K562 (cell line): ENCODE measurements at regions not wholly inside any gene's neighbourhood (a gene's known extent, or its start where the extent isn't known, plus 50 kb on each side); places are given as distances from the start of the nearest gene placed in this dataset.
"Not testable (repeated sequence)": the region's sequence is repeated elsewhere in the genome, so short reads cannot be mapped to it uniquely, and the experiment has no call there.

Experiments
- ATAC-seq: fragments of 200-7000 bp; cut with Tn5 transposase; 3 replicates; pipeline ENCODE4 v1.9.1; 2020; ENCODE audit warnings: moderate library complexity
- BruUV-seq: library from RNA; stranded (reverse); fragments of 400-500 nt; replicated peaks from 2 replicates; lab custom pipeline; 2021; lab: Mats Ljungman, UMichigan
- CTCF ChIA-PET: fragments of 300-600 bp; formaldehyde crosslinking; extraction: SDS; loops from one replicate; lab custom pipeline; 2021; ENCODE audit warnings: low intra/inter-chr PET ratio; lab: Yijun Ruan, JAX
- POLR2A ChIA-PET: fragments of 300-600, 350-650 bp; sonication (Branson Sonifier 250); formaldehyde crosslinking; extraction: SDS; loops from one replicate; lab custom pipeline; 2021; ENCODE audit warnings: antibody characterized with exemption, inconsistent platforms; lab: Yijun Ruan, JAX
- DNase-seq, 4 experiments: peaks; one replicate each; pipeline versions ENCODE4 v3.0.0 to v3.0.0-alpha.2; 2011 to 2018; ENCODE audit warnings: low spot score in 3 of 4, mixed read lengths in 3 of 4; ENCODE audit errors: extremely low read depth in 1 of 4
- FAIRE-seq: peaks from 2 replicates; lab custom pipeline; 2011; peaks lifted over from hg19 to GRCh38; lab: Jason Lieb, UNC
- H2AFZ ChIP-seq: 2 replicates; pipeline ENCODE4 v1.6.0; 2011; ENCODE audit warnings: low read depth, low read length, control low read depth, inconsistent platforms
- H3K27ac ChIP-seq: fragments of 200-600 bp; 3 replicates; pipeline ENCODE4 v1.8.0; 2011; ENCODE audit warnings: low read depth, mild to moderate bottlenecking, control low read depth, inconsistent platforms, low read length, moderate library complexity, mixed read lengths; ENCODE audit errors: extremely low read depth
- H3K27me3 ChIP-seq, 2 experiments: fragments of 300-600 bp in 1 of 2; 2 replicates in 1 of 2; 3 replicates in 1 of 2; pipeline versions ENCODE4 v1.6.0 to v1.8.0; 2011; ENCODE audit warnings: inconsistent platforms in 2 of 2, low read length in 2 of 2, mild to moderate bottlenecking in 1 of 2, mixed read lengths in 1 of 2, moderate library complexity in 1 of 2; ENCODE audit not compliant: control insufficient read depth in 2 of 2, insufficient read depth in 2 of 2
- H3K36me3 ChIP-seq: fragments of 300-600 bp; 3 replicates; pipeline ENCODE4 v1.8.0; 2011; ENCODE audit warnings: mild to moderate bottlenecking, low read length, inconsistent platforms; ENCODE audit not compliant: control insufficient read depth, insufficient read depth
- H3K4me1 ChIP-seq, 2 experiments: fragments of 200-600 bp in 1 of 2; replicated peaks in 1 of 2; 2 replicates in 1 of 2; 3 replicates in 1 of 2; pipeline versions ENCODE4 v1.5.1 to v1.8.0; 2011; ENCODE audit warnings: inconsistent platforms in 2 of 2, low read length in 2 of 2, mild to moderate bottlenecking in 1 of 2, mixed read lengths in 1 of 2, moderate library complexity in 1 of 2; ENCODE audit not compliant: control insufficient read depth in 2 of 2, insufficient read depth in 2 of 2
- H3K4me2 ChIP-seq: 2 replicates; pipeline ENCODE4 v1.6.1; 2011; ENCODE audit warnings: low read length, control low read depth, inconsistent platforms, mixed read lengths; ENCODE audit not compliant: insufficient read depth
- H3K4me3 ChIP-seq: fragments of 200-600 bp; sonication (generic), shearing (Covaris generic); 2 replicates; pipeline ENCODE4 v1.5.1; 2016; ENCODE audit warnings: control low read depth, inconsistent platforms
- H3K79me2 ChIP-seq: fragments of 200-600 bp; 3 replicates; pipeline ENCODE4 v1.8.0; 2011; ENCODE audit warnings: low read length, inconsistent platforms; ENCODE audit not compliant: control insufficient read depth, insufficient read depth
- H3K9ac ChIP-seq, 2 experiments: 2 replicates each; pipeline versions ENCODE4 v1.6.0 to v1.6.1; 2011; ENCODE audit warnings: low read depth in 2 of 2, low read length in 2 of 2, control low read depth in 1 of 2, inconsistent platforms in 1 of 2, mild to moderate bottlenecking in 1 of 2, mixed read lengths in 1 of 2; ENCODE audit not compliant: insufficient read depth in 1 of 2
- H3K9me1 ChIP-seq: one replicate; pipeline ENCODE4 v1.6.0; 2011; ENCODE audit warnings: inconsistent platforms, mild to moderate bottlenecking, low read length, moderate library complexity; ENCODE audit not compliant: control insufficient read depth, insufficient read depth
- H3K9me3 ChIP-seq: replicated peaks from 2 replicates; pipeline ENCODE4 v1.5.1; 2011; ENCODE audit warnings: low read depth, low read length, inconsistent platforms; ENCODE audit not compliant: control insufficient read depth, insufficient read depth
- H4K20me1 ChIP-seq: replicated peaks from 2 replicates; pipeline ENCODE4 v1.6.1; 2011; ENCODE audit warnings: low read length, inconsistent platforms, mixed read lengths; ENCODE audit not compliant: control insufficient read depth, insufficient read depth
- CBX3 ChIP-seq, 2 experiments: IDR thresholded peaks; 1 replicate in 1 of 2; 2 replicates in 1 of 2; pipeline ENCODE4 v1.6.1; 2012; ENCODE audit warnings: inconsistent platforms in 2 of 2, low read length in 2 of 2, borderline replicate concordance in 1 of 2, control low read depth in 1 of 2
- CBX5 ChIP-seq: IDR thresholded peaks from 2 replicates; pipeline ENCODE4 v1.6.1; 2014; ENCODE audit warnings: low read depth, borderline replicate concordance
- EP300 ChIP-seq: IDR thresholded peaks from 2 replicates; pipeline ENCODE4 v1.6.1; 2012; ENCODE audit warnings: low read length, improper control_type of control experiment
- TRIM24 ChIP-seq, 2 experiments: fragments of 450-650 bp; IDR thresholded peaks; 2 replicates each; pipeline ENCODE4 v1.6.1; 2016
- TRIM28 ChIP-seq: fragments of 450-650 bp; IDR thresholded peaks from 2 replicates; pipeline ENCODE4 v1.6.1; 2017
- ZNF280A ChIP-seq: fragments of 450-650 bp; IDR thresholded peaks from 2 replicates; pipeline ENCODE4 v1.6.1; 2018; ENCODE audit warnings: mild to moderate bottlenecking, low read depth; ENCODE audit not compliant: partially characterized antibody
- ZNF280B ChIP-seq: fragments of 250-450 bp; sonication (Bioruptor Pico); IDR thresholded peaks from 2 replicates; pipeline ENCODE4 v1.5.1; 2021; ENCODE audit warnings: mild to moderate bottlenecking
- WGBS: fragments of 100-300 bp; shearing (Covaris generic); methylation state at CpG from one replicate; pipeline ENCODE4 v1.1.6; 2016; ENCODE audit warnings: low coverage, mixed read lengths; ENCODE audit not compliant: insufficient coverage; ENCODE audit errors: missing lambda C conversion rate; 5-methylcytosine and 5-hydroxymethylcytosine counted together
- in situ Hi-C: fragments of 300-500 bp; cut with MboI; formaldehyde crosslinking; loops from 4 replicates; pipeline ENCODE4 v1.15.0; 2018; ENCODE audit warnings: inconsistent platforms, mixed read lengths
- intact Hi-C: fragments of 100-400 bp; cut with micrococcal nuclease; formaldehyde crosslinking; loops from 2 replicates; pipeline ENCODE4 v1.14.2; 2022

- BruUV-seq, DNase-seq, CTCF ChIA-PET, H3K9me3 ChIP-seq, ATAC-seq, H3K27ac ChIP-seq, H3K4me2 ChIP-seq, H3K9ac ChIP-seq, POLR2A ChIA-PET, H4K20me1 ChIP-seq, H3K27me3 ChIP-seq, H3K4me3 ChIP-seq, H3K9me1 ChIP-seq, intact Hi-C loops, H3K4me1 ChIP-seq, FAIRE-seq, H3K79me2 ChIP-seq, H2AFZ ChIP-seq, in situ Hi-C loops, H3K36me3 ChIP-seq: not testable (repeated sequence)
- WGBS, result 21% methylated on average over 3 of the region's 3 CpGs
- TF ChIP-seq ZNF280B (CRISPR knock-in tag), result peak; percentile 80; the same call in 1 of the 2 replicates
- TF ChIP-seq TRIM24 (IDR thresholded peaks at IDR 0.05), result peak in 1 of 2 experiments; percentile 62; a peak in 2 of 4 replicates
- TF ChIP-seq ZNF280A, result peak; percentile 74
- TF ChIP-seq TRIM28, result peak; percentile 95
- TF ChIP-seq EP300, result peak; percentile 9; the same call in 1 of the 2 replicates
- peak; percentile 88 for TF ChIP-seq CBX5
- peak in 1 of 2 experiments; percentile 72; a peak in 1 of 3 replicates for TF ChIP-seq CBX3 (IDR thresholded peaks at IDR 0.05; ENCODE audit: borderline replicate concordance in 1 of 2, low read length in 2 of 2)
Measured at GRCh38 chr12:68547318-68547717, 63.4 kb upstream of the RAP1B start.

- H3K9me1 ChIP-seq, H3K79me2 ChIP-seq, H3K9ac ChIP-seq, BruUV-seq, H2AFZ ChIP-seq, H4K20me1 ChIP-seq, H3K4me3 ChIP-seq, H3K4me2 ChIP-seq, H3K27ac ChIP-seq, H3K9me3 ChIP-seq, DNase-seq, CTCF ChIA-PET, in situ Hi-C loops, POLR2A ChIA-PET, H3K36me3 ChIP-seq, H3K4me1 ChIP-seq, FAIRE-seq, ATAC-seq, intact Hi-C loops, H3K27me3 ChIP-seq: not testable (repeated sequence)
- 6% methylated on average over 2 of the region's 2 CpGs for WGBS
Measured at GRCh38 chr12:68552605-68553195, 58.0 kb upstream of the RAP1B start.
